HCEC 1CT (cell line): ENCODE measurements at regions not wholly inside any gene's neighbourhood (a gene's known extent, or its start where the extent isn't known, plus 50 kb on each side); places are given as distances from the start of the nearest gene placed in this dataset.

ENCODE experiments used
- DNase-seq: peaks from one replicate; pipeline ENCODE4 v3.0.0-alpha.2; 2017

GRCh38 chr3:43995547-43996378 lies 245.9 kb upstream of the TOPAZ1 start:
- no peak for DNase-seq

GRCh38 chr3:43996379-43997301 lies 245.0 kb upstream of the TOPAZ1 start:
- DNase-seq, result peak; percentile 12

DNA sequence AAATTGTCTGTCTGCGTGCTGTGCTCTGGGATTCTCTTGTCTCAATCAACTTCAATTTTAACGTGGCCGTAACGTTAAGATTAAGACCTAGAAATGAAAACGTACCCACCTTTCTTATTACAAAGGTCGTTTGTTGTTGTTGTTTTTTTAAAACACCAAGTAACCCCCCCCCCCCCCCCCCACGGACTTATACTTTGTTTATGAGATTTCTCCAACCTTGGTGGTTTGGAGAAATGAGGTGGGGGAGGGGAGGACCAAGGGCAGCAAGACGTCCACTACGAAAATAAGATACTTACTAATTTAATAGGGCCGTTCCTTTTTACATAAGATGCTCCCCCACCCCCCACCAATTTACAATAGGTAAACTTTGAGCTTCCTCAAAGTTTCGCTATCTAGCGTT lies 244.4 kb upstream of the TOPAZ1 start:
- DNase-seq, result no peak

- no peak for DNase-seq
These were observed 243.8 kb upstream of the TOPAZ1 start for GRCh38 chr3:43997788-43998369.

- no peak for DNase-seq
These were observed 243.3 kb upstream of the TOPAZ1 start for GRCh38 chr3:43998370-43998835.

DNA sequence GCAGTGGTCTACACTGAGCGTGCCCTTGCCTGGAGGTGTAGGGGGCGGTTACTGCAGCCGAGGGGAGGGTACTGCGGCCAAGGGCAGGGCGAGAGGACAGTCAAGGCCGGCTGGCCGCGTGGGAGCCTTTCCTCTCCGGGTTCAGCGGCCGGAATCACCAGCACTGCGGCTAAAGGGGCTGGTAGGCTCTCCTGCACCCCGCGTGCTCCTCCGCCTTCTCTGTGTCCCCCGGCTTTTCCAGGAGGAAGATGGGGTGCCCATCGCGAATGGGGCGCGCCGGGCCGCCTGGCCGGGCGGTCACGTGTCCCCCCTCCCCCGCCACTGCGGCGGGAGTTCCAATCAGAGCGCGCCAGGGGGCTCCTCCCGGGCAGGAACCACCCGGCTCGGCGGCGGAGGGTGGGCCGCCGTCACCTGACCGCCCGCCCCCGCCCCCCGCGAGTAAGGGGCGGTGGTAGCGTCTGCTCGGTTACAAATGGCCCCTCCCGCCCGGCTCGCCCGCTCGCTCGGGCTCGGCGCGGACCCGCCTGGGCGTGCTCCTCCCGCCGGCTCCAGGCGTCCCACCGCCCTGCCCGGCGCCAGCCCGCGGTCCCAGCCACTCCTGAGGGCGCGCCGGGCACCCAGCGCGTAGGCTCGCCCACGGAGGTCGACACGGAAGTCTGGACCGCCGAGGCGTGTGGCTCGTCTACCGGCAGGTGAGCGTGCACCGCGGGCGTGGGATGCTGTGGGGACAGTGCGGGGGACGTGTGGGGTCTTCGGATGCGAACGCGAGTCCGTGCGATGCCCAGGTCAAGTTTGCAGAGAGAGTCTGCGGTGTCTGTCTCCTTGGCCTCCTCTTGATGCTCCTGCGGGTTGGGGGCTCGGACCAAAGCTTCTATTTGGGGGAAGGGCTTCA lies 242.6 kb upstream of the TOPAZ1 start:
- DNase-seq, result no peak

- DNase-seq, result no peak
These were observed 241.9 kb upstream of the TOPAZ1 start for GRCh38 chr3:43999728-44000319.

DNA sequence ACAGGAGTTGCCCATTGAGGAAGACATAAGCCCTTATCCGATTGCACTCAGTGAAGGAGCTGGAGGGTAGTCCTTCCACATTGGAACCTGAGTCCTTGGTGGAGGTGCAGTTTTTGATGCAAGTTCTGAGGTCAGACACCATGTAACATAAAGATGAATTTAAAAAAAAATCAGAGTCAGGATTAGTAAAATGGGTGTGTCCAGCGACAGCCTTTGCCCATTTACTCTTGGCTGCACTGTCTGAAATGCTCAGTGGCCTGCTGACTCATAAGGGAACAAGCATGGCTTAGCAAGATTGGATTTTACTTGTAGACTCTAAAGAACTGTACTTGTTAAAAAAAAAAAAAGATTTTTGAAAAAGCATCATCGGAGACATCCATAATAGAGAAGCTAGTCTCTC lies 241.1 kb upstream of the TOPAZ1 start:
- DNase-seq, result peak; percentile 13

DNA sequence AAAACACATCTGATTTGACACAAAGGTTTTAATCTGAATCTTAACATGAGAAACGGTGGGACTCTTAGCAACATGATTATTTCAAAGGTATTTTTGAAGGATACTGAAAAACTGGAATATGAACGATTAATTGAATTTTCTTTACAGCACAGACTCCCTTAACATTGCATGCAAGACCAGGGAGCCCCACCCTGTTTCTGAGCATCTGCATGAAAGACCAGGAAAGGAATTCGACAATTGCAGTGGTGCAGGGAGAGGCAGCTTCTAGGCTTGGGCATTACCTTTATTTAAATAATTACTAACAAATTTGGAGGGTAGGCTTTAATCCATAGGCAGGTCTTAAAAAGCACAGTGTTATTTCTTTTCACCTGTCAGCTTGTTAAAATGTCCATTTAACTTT lies 240.6 kb upstream of the TOPAZ1 start:
- no peak for DNase-seq

DNA sequence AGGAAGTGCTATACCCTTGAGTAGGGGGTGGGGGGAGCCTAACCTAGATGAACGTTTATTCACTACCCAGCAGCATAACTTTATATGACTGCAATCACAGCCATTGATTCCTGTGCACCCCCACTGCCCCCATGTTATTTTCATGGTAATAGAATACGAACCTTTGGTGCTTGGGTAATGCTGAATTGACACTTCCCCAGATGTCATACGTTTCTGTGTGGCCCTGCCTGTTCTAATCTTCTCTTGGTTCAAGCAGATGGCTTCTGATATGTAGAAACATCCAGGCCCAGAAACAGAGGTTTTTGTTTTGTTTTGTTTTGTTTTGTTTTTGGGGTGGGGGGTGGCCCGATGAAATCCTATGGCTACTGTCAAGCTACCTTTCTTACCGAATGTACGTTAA lies 237.9 kb upstream of the TOPAZ1 start:
- DNase-seq, result no peak

GRCh38 chr3:44011680-44012079 lies 230.0 kb upstream of the TOPAZ1 start:
- DNase-seq, result no peak

DNA sequence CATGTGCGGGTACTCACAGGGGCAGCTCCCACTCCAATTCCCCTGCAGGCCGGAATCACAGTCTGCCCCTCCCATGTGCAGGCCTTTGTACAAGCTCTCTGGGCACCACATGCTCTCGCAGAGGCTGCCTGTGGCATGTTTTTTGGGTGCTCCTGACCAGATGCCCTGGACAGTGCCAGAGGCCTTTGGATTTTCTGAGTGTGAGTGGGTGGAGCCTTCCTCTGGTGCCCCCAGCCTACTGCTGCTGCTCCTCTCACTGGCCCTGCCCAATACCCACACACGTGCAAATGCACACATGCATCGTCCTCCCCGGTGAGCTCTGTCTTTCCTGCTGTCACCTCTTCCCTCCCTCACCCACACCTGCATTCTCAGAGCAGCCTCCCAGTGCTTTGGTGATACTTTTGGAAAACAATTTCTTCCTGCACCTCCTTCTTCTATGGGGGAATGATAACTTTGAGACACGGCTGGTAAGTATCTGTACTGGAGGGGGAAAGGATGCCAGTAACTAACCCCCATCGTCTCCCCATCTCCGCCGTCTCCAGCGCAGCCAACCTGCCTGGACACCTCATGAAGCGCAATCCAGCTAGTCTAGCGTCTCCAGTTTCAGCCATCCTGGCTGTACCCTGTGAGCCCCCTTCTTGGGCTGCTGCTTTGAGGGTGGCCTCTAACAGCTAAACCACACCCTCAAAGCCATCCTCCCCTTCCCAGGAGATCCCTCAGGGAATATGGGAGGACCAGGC lies 229.4 kb upstream of the TOPAZ1 start:
- DNase-seq, result no peak

- DNase-seq, result no peak
These were observed 227.7 kb upstream of the TOPAZ1 start for GRCh38 chr3:44013967-44014366.

GRCh38 chr3:44015170-44015569 lies 226.5 kb upstream of the TOPAZ1 start:
- DNase-seq, result no peak

DNA sequence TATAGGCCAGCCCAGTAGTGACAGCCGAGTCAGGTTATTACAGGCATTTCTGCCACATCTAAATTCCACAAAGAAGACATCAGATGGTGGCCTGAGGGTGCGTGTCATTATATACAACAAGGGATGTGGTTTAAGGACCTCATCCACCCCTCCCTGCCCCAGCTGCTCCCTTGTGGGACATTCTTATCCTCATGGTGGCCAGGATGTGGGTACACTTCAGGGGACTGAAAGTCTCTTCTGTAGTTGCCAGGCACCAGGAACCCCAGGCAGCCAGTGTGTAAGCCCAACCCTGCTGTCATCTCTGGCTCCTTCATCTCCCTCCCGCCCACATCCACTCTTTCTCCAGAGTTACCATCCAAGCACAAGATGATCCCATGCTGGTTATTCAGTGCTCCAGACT lies 224.9 kb upstream of the TOPAZ1 start:
- DNase-seq, result no peak

- no peak for DNase-seq
These were observed 222.8 kb upstream of the TOPAZ1 start for GRCh38 chr3:44018926-44019325.

DNA sequence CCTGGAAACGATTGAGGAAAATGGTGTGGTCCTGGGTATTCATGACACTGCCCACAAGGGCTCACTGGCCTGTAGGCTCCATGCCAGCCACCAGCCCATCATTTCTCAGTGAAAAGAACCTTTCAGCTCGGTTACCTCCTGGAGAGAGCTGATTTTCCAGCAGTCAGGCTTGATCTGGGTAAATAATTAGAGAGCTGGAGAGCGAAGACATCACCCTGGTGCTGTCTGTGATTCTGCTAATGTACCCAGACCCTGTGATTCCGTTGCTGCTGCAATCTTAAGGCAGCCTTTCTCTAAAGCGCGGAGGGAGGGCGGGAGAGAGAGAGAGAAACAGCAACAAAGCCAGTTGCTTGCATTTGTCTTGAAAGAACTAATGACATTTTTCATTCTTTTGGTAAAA lies 221.9 kb upstream of the TOPAZ1 start:
- no peak for DNase-seq

- DNase-seq, result no peak
These were observed 221.5 kb upstream of the TOPAZ1 start for GRCh38 chr3:44020143-44020542.

DNA sequence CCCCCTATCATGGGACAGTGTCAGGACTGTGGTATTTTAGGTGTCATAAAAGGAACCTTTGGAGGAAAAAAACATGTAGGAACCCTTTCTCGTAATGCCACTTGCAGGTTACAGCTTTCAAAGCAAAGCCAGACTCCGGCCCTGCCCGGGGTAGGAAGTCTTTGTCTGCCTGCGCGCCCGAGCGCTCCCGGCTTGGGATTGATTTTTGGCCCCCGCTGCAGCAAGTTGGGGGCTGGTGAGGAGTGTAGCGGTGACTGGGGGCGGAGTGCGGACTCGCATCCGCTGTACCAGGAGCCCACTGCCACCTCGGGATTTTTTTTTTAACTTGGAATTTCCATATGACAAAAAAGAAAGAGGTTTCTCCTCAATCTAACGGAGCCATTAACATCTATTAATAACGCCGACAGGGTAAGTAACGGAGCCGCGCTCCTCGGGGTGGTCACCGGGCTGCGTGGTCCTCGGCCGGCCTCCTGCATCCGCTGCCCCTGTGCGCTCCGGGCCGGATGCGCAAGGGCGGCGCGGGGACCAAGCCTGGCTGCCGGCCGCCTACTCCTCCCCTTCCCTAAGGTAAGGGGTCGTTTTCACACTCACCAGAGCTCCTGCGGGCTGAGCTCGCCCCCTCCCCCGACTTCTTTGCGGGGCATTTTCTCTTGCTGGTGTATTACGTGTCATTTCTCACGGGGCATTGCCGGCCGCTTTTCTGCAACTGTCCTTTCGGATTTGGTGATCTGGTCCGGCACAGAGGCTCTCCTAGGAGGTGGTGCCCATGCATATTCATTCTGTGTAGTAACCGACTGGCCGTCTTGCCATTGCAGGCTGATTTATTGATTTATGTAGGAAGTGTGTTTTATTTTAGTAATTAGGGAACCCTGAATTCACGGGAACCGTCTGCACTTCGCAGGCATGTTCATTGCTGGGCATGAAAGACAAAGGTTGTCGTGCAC lies 219.8 kb upstream of the TOPAZ1 start:
- no peak for DNase-seq

DNA sequence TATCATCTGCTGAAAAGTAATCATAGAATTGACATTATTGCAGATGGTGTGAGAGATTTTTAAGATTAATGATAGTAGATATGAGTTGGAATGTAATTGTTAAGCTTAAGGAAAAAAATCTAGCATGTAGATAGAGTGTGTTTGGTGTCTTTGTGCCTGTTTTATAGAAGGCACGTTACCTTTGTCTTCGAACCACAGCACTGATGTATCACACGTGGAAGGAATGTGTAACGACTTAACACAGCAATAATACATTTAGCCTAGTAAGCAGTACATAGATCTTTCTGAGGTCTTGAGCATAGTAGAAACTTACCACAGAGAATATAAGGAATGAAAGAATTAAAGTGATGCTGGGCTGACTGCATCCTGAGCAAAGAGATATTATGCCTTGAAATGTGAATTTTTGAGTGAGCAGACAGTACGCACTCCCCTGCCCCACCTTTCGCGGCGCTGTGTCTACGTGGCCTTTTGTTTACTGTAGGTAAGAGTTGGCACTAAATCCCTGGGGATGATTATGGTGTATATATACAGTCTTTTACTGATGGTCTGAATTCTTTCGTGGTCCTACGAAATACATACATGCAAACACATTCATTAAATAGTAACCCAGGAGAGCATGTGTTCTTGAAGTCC lies 217.6 kb upstream of the TOPAZ1 start:
- DNase-seq, result no peak
